ENCODE measurements at regions not wholly inside any gene's neighbourhood (a gene's known extent, or its start where the extent isn't known, plus 50 kb on each side); places are given as distances from the start of the nearest gene placed in this dataset.

- Histone ChIP-seq H3K36me3 (ENCODE audit: insufficient read depth, low read length) (no peaks in the 10 kb centered on the region), H3K4me2 (ENCODE audit: low read length) (no peak overlapping the region)
Measured at GRCh38 chr17:34163646-34164045, 91.4 kb upstream of the CCL2 start.

GRCh38 chr17:34164837-34165236 is 90.2 kb upstream of the CCL2 start:
- Histone ChIP-seq H3K79me2 (ENCODE audit: insufficient read depth, low read length) (no peaks in the 10 kb centered on the region), H3K9me2 (ENCODE audit: low read depth, low read length) (no peaks in the 10 kb centered on the region), H3K4me3 (ENCODE audit: low read depth, low read length, poor library complexity, severe bottlenecking) (no peak overlapping the region), H3K4me1 (ENCODE audit: insufficient read depth, low read length, severe bottlenecking) (no peaks in the 10 kb centered on the region), H2AFZ (ENCODE audit: low read length) (no peak overlapping the region), H3K4me2 (ENCODE audit: low read length) (no peak overlapping the region), H3K9me3 (ENCODE audit: low read length) (no peaks in the 10 kb centered on the region), H3K27ac (ENCODE audit: low read depth, low read length, poor library complexity, severe bottlenecking) (no peak overlapping the region), H3K27me3 (ENCODE audit: insufficient read depth, low read length) (no peaks in the 10 kb centered on the region), H4K20me1 (ENCODE audit: insufficient read depth, low read length) (no peaks in the 10 kb centered on the region), H3K9ac (ENCODE audit: low read length) (no peak overlapping the region), H3F3A (ENCODE audit: insufficient read depth, low read length) (no peaks in the 10 kb centered on the region), H3K36me3 (ENCODE audit: insufficient read depth, low read length) (no peaks in the 10 kb centered on the region)
- TF ChIP-seq EZH2 (IDR thresholded peaks at IDR 0.05; ENCODE audit: borderline replicate concordance, low read length) (no peak), CTCF (IDR thresholded peaks at IDR 0.05; ENCODE audit: low read length) (no peak)

More at GRCh38 chr17:34163646-34164045, 91.4 kb upstream of the CCL2 start:
- Histone ChIP-seq H3K4me1 (ENCODE audit: insufficient read depth, low read length, severe bottlenecking) (no peaks in the 10 kb centered on the region), H3K9me2 (ENCODE audit: low read depth, low read length) (no peaks in the 10 kb centered on the region), H2AFZ (ENCODE audit: low read length) (no peak overlapping the region), H3K4me3 (ENCODE audit: low read depth, low read length, poor library complexity, severe bottlenecking) (no peak overlapping the region), H3K79me2 (ENCODE audit: insufficient read depth, low read length) (no peaks in the 10 kb centered on the region), H3K27ac (ENCODE audit: low read depth, low read length, poor library complexity, severe bottlenecking) (no peak overlapping the region), H3K27me3 (ENCODE audit: insufficient read depth, low read length) (no peaks in the 10 kb centered on the region), H3K9ac (ENCODE audit: low read length) (no peak overlapping the region), H3F3A (ENCODE audit: insufficient read depth, low read length) (no peaks in the 10 kb centered on the region), H3K9me3 (ENCODE audit: low read length) (no peaks in the 10 kb centered on the region), H4K20me1 (ENCODE audit: insufficient read depth, low read length) (no peaks in the 10 kb centered on the region)
- TF ChIP-seq CTCF (IDR thresholded peaks at IDR 0.05; ENCODE audit: low read length) (no peak), EZH2 (IDR thresholded peaks at IDR 0.05; ENCODE audit: borderline replicate concordance, low read length) (no peak)

GRCh38 chr17:34166352-34166751 is 88.7 kb upstream of the CCL2 start:
- H3K27ac ChIP-seq (ENCODE audit: low read depth, low read length, poor library complexity, severe bottlenecking): no peak overlapping the region
- TF ChIP-seq EZH2 (IDR thresholded peaks at IDR 0.05; ENCODE audit: borderline replicate concordance, low read length) (no peak), CTCF (IDR thresholded peaks at IDR 0.05; ENCODE audit: low read length) (no peak)
- no peak overlapping the region for H2AFZ ChIP-seq (ENCODE audit: low read length)
- H3K4me2 ChIP-seq (ENCODE audit: low read length): no peak overlapping the region
- no peaks in the 10 kb centered on the region for H3F3A ChIP-seq (ENCODE audit: insufficient read depth, low read length)
- H3K9me2 ChIP-seq (ENCODE audit: low read depth, low read length): no peaks in the 10 kb centered on the region
- no peak overlapping the region for H3K4me3 ChIP-seq (ENCODE audit: low read depth, low read length, poor library complexity, severe bottlenecking)
- no peaks in the 10 kb centered on the region for H3K79me2 ChIP-seq (ENCODE audit: insufficient read depth, low read length)
- no peaks in the 10 kb centered on the region for H3K4me1 ChIP-seq (ENCODE audit: insufficient read depth, low read length, severe bottlenecking)
- H3K36me3 ChIP-seq (ENCODE audit: insufficient read depth, low read length): no peaks in the 10 kb centered on the region
- no peak overlapping the region for H3K9ac ChIP-seq (ENCODE audit: low read length)
- no peaks in the 10 kb centered on the region for H3K9me3 ChIP-seq (ENCODE audit: low read length)
- no peaks in the 10 kb centered on the region for H3K27me3 ChIP-seq (ENCODE audit: insufficient read depth, low read length)
- H4K20me1 ChIP-seq (ENCODE audit: insufficient read depth, low read length): no peaks in the 10 kb centered on the region
